Endothelial cell of umbilical vein (primary cell): ENCODE measurements at regions not wholly inside any gene's neighbourhood (a gene's known extent, or its start where the extent isn't known, plus 50 kb on each side); places are given as distances from the start of the nearest gene placed in this dataset.

Experiments used
- BruUV-seq: library from RNA; stranded (reverse); fragments of 400-500 nt; replicated peaks from 2 replicates; lab custom pipeline; 2021; lab: Mats Ljungman, UMichigan
- CTCF ChIA-PET: fragments of 300-600, 350-600 bp; sonication (Branson Sonifier 250); formaldehyde crosslinking; loops from one replicate; lab custom pipeline; 2021; ENCODE audit warnings: antibody characterized with exemption, inconsistent platforms; lab: Charles Lee
- POLR2A ChIA-PET: fragments of 300-600, 350-600 bp; sonication (Branson Sonifier 250); formaldehyde crosslinking; loops from one replicate; lab custom pipeline; 2021; ENCODE audit warnings: antibody characterized with exemption, inconsistent platforms; lab: Charles Lee
- DNase-seq: peaks from one replicate; pipeline ENCODE4 v3.0.0-alpha.2; 2011; ENCODE audit warnings: low read depth, low spot score
- FAIRE-seq: peaks from 2 replicates; lab custom pipeline; 2011; peaks lifted over from hg19 to GRCh38; lab: Jason Lieb, UNC
- H2AFZ ChIP-seq: 2 replicates; pipeline ENCODE4 v1.6.0; 2012; ENCODE audit warnings: low read depth, low read length, control low read depth, inconsistent platforms
- H3K27ac ChIP-seq: 2 replicates; pipeline ENCODE4 v1.5.1; 2011; ENCODE audit warnings: low read depth, mild to moderate bottlenecking, control low read depth, low read length, moderate library complexity; ENCODE audit not compliant: insufficient read depth
- H3K27me3 ChIP-seq, 2 experiments: 2 replicates each; pipeline versions ENCODE4 v1.6.0 to v1.6.1; 2011; ENCODE audit warnings: low read length in 2 of 2, mixed read lengths in 1 of 2; ENCODE audit not compliant: control insufficient read depth in 2 of 2, insufficient read depth in 2 of 2
- H3K36me3 ChIP-seq, 2 experiments: 2 replicates in 1 of 2; 3 replicates in 1 of 2; pipeline ENCODE4 v1.5.1; 2011; ENCODE audit warnings: low read length in 2 of 2, mild to moderate bottlenecking in 1 of 2, moderate library complexity in 1 of 2; ENCODE audit not compliant: control insufficient read depth in 2 of 2, insufficient read depth in 2 of 2; ENCODE audit errors: extremely low read depth in 1 of 2
- H3K4me1 ChIP-seq: 3 replicates; pipeline ENCODE4 v1.5.1; 2011; ENCODE audit warnings: mild to moderate bottlenecking, low read length; ENCODE audit not compliant: control insufficient read depth, insufficient read depth; ENCODE audit errors: extremely low read depth
- H3K4me2 ChIP-seq: 2 replicates; pipeline ENCODE4 v1.6.1; 2011; ENCODE audit warnings: low read length, control low read depth, mixed read lengths; ENCODE audit not compliant: insufficient read depth
- H3K4me3 ChIP-seq, 3 experiments: fragments of 200-600 bp in 1 of 3; sonication (generic), shearing (Covaris generic) in 1 of 3; replicated peaks in 1 of 3; 2 replicates each; pipeline ENCODE4 v1.5.1; 2011 to 2016; ENCODE audit warnings: control low read depth in 3 of 3, low read length in 3 of 3, mild to moderate bottlenecking in 2 of 3, inconsistent platforms in 1 of 3, low read depth in 1 of 3, moderate library complexity in 1 of 3; ENCODE audit not compliant: insufficient read depth in 1 of 3
- H3K79me2 ChIP-seq: 2 replicates; pipeline ENCODE4 v1.6.0; 2012; ENCODE audit warnings: low read length, inconsistent platforms; ENCODE audit not compliant: control insufficient read depth, insufficient read depth
- H3K9ac ChIP-seq: replicated peaks from 2 replicates; pipeline ENCODE3; 2011; ENCODE audit warnings: low read length, control low read depth; ENCODE audit not compliant: insufficient read depth; ENCODE audit errors: extremely low read depth
- H3K9me1 ChIP-seq: replicated peaks from 3 replicates; pipeline ENCODE4 v1.6.0; 2011; ENCODE audit warnings: mild to moderate bottlenecking, low read length; ENCODE audit not compliant: control insufficient read depth, insufficient read depth; ENCODE audit errors: extremely low read depth
- H3K9me3 ChIP-seq: replicated peaks from 2 replicates; pipeline ENCODE4 v1.5.1; 2012; ENCODE audit warnings: low read length, inconsistent platforms; ENCODE audit not compliant: control insufficient read depth, insufficient read depth
- H4K20me1 ChIP-seq: replicated peaks from 2 replicates; pipeline ENCODE3; 2011; ENCODE audit warnings: mild to moderate bottlenecking, low read length; ENCODE audit not compliant: control insufficient read depth, insufficient read depth; ENCODE audit errors: extremely low read depth
- CTCF ChIP-seq, 2 donors: IDR thresholded peaks; 1 replicate in 1 of 2; 2 replicates in 1 of 2; pipeline ENCODE4 v1.5.1; 2011; ENCODE audit warnings: low read length in 2 of 2, mild to moderate bottlenecking in 2 of 2, moderate library complexity in 2 of 2, control low read depth in 1 of 2, inconsistent platforms in 1 of 2, low read depth in 1 of 2; ENCODE audit not compliant: insufficient read depth in 1 of 2; ENCODE audit errors: extremely low read depth in 1 of 2
- EZH2 ChIP-seq: IDR thresholded peaks from 2 replicates; pipeline ENCODE4 v1.6.1; 2012; ENCODE audit warnings: borderline replicate concordance, low read depth, mild to moderate bottlenecking, moderate library complexity, low read length, inconsistent platforms; ENCODE audit not compliant: severe bottlenecking
- FOS ChIP-seq: IDR thresholded peaks from 2 replicates; pipeline ENCODE4 v1.6.1; 2011; ENCODE audit warnings: mild to moderate bottlenecking, low read length, moderate library complexity, borderline replicate concordance; ENCODE audit not compliant: insufficient read depth
- GATA2 ChIP-seq: IDR thresholded peaks from 2 replicates; pipeline ENCODE4 v1.7.0; 2011; ENCODE audit warnings: low read depth, mild to moderate bottlenecking, moderate library complexity, mixed read lengths, low read length; ENCODE audit not compliant: insufficient read length, insufficient read depth
- JUN ChIP-seq: IDR thresholded peaks from 2 replicates; pipeline ENCODE4 v1.6.1; 2011; ENCODE audit warnings: borderline replicate concordance, low read depth; ENCODE audit not compliant: insufficient read length, insufficient read depth
- MYC ChIP-seq: IDR thresholded peaks from one replicate; pipeline ENCODE4 v1.6.1; 2011; ENCODE audit warnings: mild to moderate bottlenecking, low read depth, low read length
- POLR2A ChIP-seq: IDR thresholded peaks from 2 replicates; pipeline ENCODE4 v1.6.1; 2012; ENCODE audit warnings: low read depth, mild to moderate bottlenecking, control low read depth, low read length
- POLR2AphosphoS5 ChIP-seq: IDR thresholded peaks from 2 replicates; pipeline ENCODE4 v1.6.1; 2012; ENCODE audit warnings: low read depth, mild to moderate bottlenecking, control low read depth, low read length, moderate library complexity; ENCODE audit not compliant: insufficient read depth
- dilution Hi-C: fragments of 300-500 bp; cut with MboI; formaldehyde crosslinking; loops from one replicate; pipeline ENCODE4 v1.15.0; 2019; ENCODE audit warnings: low sequenced_read_pairs; ENCODE audit not compliant: extremely low pct_ligation_motif_present
- intact Hi-C: fragments of 100-400 bp; cut with micrococcal nuclease; formaldehyde crosslinking; loops from one replicate; pipeline ENCODE4 v1.10.0; 2022
- TF ChIP-seq, protein P1 (sequence below): IDR thresholded peaks from 2 replicates; pipeline ENCODE4 v1.6.1; 2011; ENCODE audit not compliant: insufficient read depth, insufficient read length

GRCh38 chr12:130016986-130017385 is 113.2 kb upstream of the TMEM132D start:
- Histone ChIP-seq H3K4me3 (no peak overlapping the region), H3K9ac (no peak overlapping the region), H3K4me2 (no peak overlapping the region), H3K4me1 (no peaks in the 10 kb centered on the region), H3K9me1 (no peaks in the 10 kb centered on the region), H3K9me3 (peaks cover 4% of the 10 kb centered on the region), H3K27ac (no peak overlapping the region), H4K20me1 (no peaks in the 10 kb centered on the region), H3K36me3 (no peaks in the 10 kb centered on the region), H3K79me2 (no peaks in the 10 kb centered on the region), H2AFZ (no peak overlapping the region), H3K27me3 (no peaks in the 10 kb centered on the region)
- BruUV-seq, result no TSS peak
- FAIRE-seq, result no peak
- ChIA-PET CTCF (no interaction called here), POLR2A (no interaction called here)
- intact Hi-C loops, result no loop called here
- no peak for DNase-seq
- TF ChIP-seq GATA2, result no peak
- no peak for TF ChIP-seq CTCF (IDR thresholded peaks at IDR 0.05; ENCODE audit: extremely low read depth in 1 of 2, insufficient read depth in 1 of 2, low read depth in 1 of 2, low read length in 2 of 2)
- TF ChIP-seq, protein P1, sequence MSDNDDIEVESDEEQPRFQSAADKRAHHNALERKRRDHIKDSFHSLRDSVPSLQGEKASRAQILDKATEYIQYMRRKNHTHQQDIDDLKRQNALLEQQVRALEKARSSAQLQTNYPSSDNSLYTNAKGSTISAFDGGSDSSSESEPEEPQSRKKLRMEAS, result no peak
- TF ChIP-seq POLR2AphosphoS5, result no peak
- no peak for TF ChIP-seq EZH2
- TF ChIP-seq FOS, result no peak
- TF ChIP-seq POLR2A, result no peak
- no peak for TF ChIP-seq MYC
- no peak for TF ChIP-seq JUN
- dilution Hi-C loops, result no loop called here
